ENCODE measurements at regions not wholly inside any gene's neighbourhood (a gene's known extent, or its start where the extent isn't known, plus 50 kb on each side); places are given as distances from the start of the nearest gene placed in this dataset.

DNA sequence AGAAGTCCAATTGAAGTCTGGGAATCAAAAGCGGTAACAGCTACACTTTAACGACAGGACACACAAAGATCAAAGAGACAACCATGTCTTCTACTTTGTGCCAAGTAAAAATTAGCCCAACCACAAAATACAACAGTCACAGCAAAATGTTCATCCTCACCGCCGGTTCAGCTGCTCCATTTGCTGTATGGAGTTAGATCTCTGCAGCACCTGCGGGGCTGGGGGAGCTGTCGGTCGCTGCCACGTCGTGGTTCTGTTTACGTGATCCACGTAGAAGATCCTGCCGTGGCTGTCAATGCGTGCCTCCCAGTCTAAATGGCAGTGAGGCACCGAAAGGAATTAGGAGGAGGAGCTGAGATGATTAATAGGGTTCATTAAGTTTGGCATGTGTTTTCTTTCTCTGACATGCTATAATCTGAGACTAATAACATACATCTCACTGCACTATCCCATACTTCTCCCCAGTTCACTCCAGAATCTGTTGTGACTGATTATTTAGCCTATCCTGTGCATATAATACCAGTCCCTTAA, 136.5 kb upstream of the STK17B start:
- no peak overlapping the region for H3K27ac ChIP-seq (ENCODE audit: low read depth in 2 of 2, low read length in 2 of 2)
- DNase-seq = peak in 1 of 5 donors; percentile 23
- TF ChIP-seq, protein P1, sequence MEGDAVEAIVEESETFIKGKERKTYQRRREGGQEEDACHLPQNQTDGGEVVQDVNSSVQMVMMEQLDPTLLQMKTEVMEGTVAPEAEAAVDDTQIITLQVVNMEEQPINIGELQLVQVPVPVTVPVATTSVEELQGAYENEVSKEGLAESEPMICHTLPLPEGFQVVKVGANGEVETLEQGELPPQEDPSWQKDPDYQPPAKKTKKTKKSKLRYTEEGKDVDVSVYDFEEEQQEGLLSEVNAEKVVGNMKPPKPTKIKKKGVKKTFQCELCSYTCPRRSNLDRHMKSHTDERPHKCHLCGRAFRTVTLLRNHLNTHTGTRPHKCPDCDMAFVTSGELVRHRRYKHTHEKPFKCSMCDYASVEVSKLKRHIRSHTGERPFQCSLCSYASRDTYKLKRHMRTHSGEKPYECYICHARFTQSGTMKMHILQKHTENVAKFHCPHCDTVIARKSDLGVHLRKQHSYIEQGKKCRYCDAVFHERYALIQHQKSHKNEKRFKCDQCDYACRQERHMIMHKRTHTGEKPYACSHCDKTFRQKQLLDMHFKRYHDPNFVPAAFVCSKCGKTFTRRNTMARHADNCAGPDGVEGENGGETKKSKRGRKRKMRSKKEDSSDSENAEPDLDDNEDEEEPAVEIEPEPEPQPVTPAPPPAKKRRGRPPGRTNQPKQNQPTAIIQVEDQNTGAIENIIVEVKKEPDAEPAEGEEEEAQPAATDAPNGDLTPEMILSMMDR (IDR thresholded peaks at IDR 0.05; ENCODE audit: borderline replicate concordance, extremely low read depth, insufficient read depth) = no peak
- H3K27me3 ChIP-seq (ENCODE audit: control insufficient read depth, insufficient read depth, low read length) = no peaks in the 10 kb centered on the region
- no peaks in the 10 kb centered on the region for H3K4me1 ChIP-seq (ENCODE audit: control insufficient read depth in 2 of 3, insufficient read depth in 2 of 3, low read depth in 1 of 3, low read length in 3 of 3)
- H3K36me3 ChIP-seq (ENCODE audit: control insufficient read depth in 2 of 3, insufficient read depth in 3 of 3, low read length in 3 of 3) = peaks cover 0 to 4% (median 0%) of the 10 kb centered on the region in 3 donors
- no peaks in the 10 kb centered on the region for H3K9me3 ChIP-seq (ENCODE audit: control insufficient read depth in 2 of 3, insufficient read depth in 1 of 3, low read length in 3 of 3)
- H3K4me3 ChIP-seq (ENCODE audit: low read length in 3 of 3) = no peak overlapping the region
- intact Hi-C loops (cut with DNase I) = no loop called here
- no peak overlapping the region for H3K9ac ChIP-seq (ENCODE audit: low read length in 3 of 3)
- FAIRE-seq = no peak

DNA sequence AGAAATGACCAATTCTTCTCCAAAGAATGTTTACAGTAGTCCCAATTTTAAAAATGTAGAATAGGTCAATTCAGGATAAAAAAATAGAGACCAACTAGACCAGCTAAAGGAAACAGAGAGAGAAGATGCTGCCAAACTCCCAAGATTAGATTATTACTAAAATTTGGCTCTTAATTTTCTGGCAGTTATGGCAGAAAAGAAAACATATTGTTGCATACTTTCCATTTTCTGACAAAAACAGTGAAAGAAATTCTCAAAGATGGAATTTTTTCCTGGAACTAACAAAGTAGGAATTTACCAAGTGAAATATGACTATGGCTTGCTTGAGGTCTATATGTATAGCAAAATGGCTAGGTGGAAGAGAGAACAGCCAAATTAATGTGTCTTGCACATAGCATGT, 138.3 kb upstream of the STK17B start:
- intact Hi-C loops (cut with DNase I) = no loop called here
- H3K36me3 ChIP-seq (ENCODE audit: control insufficient read depth in 2 of 3, insufficient read depth in 3 of 3, low read length in 3 of 3) = peaks cover 0 to 4% (median 0%) of the 10 kb centered on the region in 3 donors
- TF ChIP-seq, protein P1 (IDR thresholded peaks at IDR 0.05; ENCODE audit: borderline replicate concordance, extremely low read depth, insufficient read depth) = no peak
- no peak overlapping the region for H3K9ac ChIP-seq (ENCODE audit: low read length in 3 of 3)
- no peaks in the 10 kb centered on the region for H3K27me3 ChIP-seq (ENCODE audit: control insufficient read depth, insufficient read depth, low read length)
- H3K27ac ChIP-seq (ENCODE audit: low read depth in 2 of 2, low read length in 2 of 2) = no peak overlapping the region
- no peaks in the 10 kb centered on the region for H3K4me1 ChIP-seq (ENCODE audit: control insufficient read depth in 2 of 3, insufficient read depth in 2 of 3, low read depth in 1 of 3, low read length in 3 of 3)
- H3K9me3 ChIP-seq (ENCODE audit: control insufficient read depth in 2 of 3, insufficient read depth in 1 of 3, low read length in 3 of 3) = no peaks in the 10 kb centered on the region
- FAIRE-seq (no peak), DNase-seq (peak in 1 of 5 donors; percentile 6)
- H3K4me3 ChIP-seq (ENCODE audit: low read length in 3 of 3) = no peak overlapping the region

DNA sequence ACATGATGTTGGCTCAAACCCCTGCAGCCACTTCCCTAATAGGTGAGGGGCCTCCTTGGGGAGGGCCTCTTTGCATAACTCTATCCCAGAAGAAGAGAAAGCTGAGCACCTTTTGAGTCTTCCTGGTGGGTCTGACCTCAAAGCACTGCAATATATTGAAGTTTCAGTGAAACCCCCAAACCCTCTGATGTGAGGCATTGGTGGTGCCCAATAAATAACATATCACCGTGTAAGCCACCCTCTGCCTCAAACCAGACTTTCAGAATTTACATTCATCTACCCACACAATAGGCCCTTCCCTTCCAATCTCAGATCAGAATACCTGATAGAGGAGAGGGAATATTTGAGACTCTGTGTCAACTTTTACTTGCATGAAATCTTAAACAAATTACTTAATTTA, 142.8 kb upstream of the STK17B start:
- Histone ChIP-seq H3K4me1 (ENCODE audit: control insufficient read depth in 2 of 3, insufficient read depth in 2 of 3, low read depth in 1 of 3, low read length in 3 of 3) (no peaks in the 10 kb centered on the region), H3K36me3 (ENCODE audit: control insufficient read depth in 2 of 3, insufficient read depth in 3 of 3, low read length in 3 of 3) (no peaks in the 10 kb centered on the region), H3K9ac (ENCODE audit: low read length in 3 of 3) (no peak overlapping the region), H3K9me3 (ENCODE audit: control insufficient read depth in 2 of 3, insufficient read depth in 1 of 3, low read length in 3 of 3) (no peaks in the 10 kb centered on the region), H3K4me3 (ENCODE audit: low read length in 3 of 3) (no peak overlapping the region), H3K27ac (ENCODE audit: low read depth in 2 of 2, low read length in 2 of 2) (no peak overlapping the region), H3K27me3 (ENCODE audit: control insufficient read depth, insufficient read depth, low read length) (no peaks in the 10 kb centered on the region)
- TF ChIP-seq, protein P1 (IDR thresholded peaks at IDR 0.05; ENCODE audit: borderline replicate concordance, extremely low read depth, insufficient read depth) = no peak
- FAIRE-seq = no peak
- intact Hi-C loops (cut with DNase I) = no loop called here
- no peak for DNase-seq

DNA sequence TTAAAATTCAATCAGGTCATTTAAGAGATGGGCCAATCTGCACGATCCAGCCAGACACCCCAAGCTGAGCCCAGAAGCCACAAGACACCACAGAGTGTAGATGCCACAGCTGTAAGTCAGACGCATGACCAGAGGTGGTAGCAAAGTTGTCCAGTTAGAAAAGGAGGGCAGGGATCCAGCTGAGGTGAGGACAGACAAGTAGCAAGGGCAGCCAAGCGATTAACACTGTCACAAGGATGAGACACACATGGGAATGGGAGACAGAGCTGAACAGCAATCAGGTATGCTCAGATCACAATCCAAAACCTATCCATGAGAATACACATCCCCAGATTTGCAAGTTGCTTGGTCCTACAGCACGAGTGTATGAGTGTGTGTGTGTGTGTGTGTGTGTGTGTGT, 143.4 kb upstream of the STK17B start:
- no peaks in the 10 kb centered on the region for H3K36me3 ChIP-seq (ENCODE audit: control insufficient read depth in 2 of 3, insufficient read depth in 3 of 3, low read length in 3 of 3)
- no peak for FAIRE-seq
- intact Hi-C loops (cut with DNase I) = no loop called here
- H3K27ac ChIP-seq (ENCODE audit: low read depth in 2 of 2, low read length in 2 of 2) = no peak overlapping the region
- H3K4me3 ChIP-seq (ENCODE audit: low read length in 3 of 3) = no peak overlapping the region
- no peaks in the 10 kb centered on the region for H3K9me3 ChIP-seq (ENCODE audit: control insufficient read depth in 2 of 3, insufficient read depth in 1 of 3, low read length in 3 of 3)
- H3K4me1 ChIP-seq (ENCODE audit: control insufficient read depth in 2 of 3, insufficient read depth in 2 of 3, low read depth in 1 of 3, low read length in 3 of 3) = no peaks in the 10 kb centered on the region
- DNase-seq = peak in 2 of 5 donors; percentile 14 to 15
- TF ChIP-seq, protein P1 (IDR thresholded peaks at IDR 0.05; ENCODE audit: borderline replicate concordance, extremely low read depth, insufficient read depth) = no peak
- H3K27me3 ChIP-seq (ENCODE audit: control insufficient read depth, insufficient read depth, low read length) = no peaks in the 10 kb centered on the region
- no peak overlapping the region for H3K9ac ChIP-seq (ENCODE audit: low read length in 3 of 3)
